ENCODE measurements at regions not wholly inside any gene's neighbourhood (a gene's known extent, or its start where the extent isn't known, plus 50 kb on each side); places are given as distances from the start of the nearest gene placed in this dataset.

DNA sequence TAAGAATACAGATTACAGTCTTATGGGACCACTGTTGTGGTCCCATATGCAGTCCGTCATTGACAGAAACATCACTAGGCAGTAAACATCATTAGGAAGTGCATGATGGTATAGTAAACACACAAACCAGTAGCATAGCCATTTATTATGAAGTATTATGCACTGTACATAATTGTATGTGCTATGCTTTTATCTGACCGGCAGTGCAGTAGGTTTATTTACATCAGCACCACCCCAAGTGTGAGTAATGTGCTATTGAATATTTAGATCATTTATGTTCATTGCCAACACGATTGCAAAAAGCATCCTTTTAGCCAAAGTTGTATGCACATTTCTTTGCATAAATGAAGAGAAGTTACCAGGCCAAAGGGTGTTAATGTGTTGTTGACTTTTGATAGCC, 531.6 kb upstream of the TBX3 start:
- DNase-seq (ENCODE audit: low read depth): no peak

DNA sequence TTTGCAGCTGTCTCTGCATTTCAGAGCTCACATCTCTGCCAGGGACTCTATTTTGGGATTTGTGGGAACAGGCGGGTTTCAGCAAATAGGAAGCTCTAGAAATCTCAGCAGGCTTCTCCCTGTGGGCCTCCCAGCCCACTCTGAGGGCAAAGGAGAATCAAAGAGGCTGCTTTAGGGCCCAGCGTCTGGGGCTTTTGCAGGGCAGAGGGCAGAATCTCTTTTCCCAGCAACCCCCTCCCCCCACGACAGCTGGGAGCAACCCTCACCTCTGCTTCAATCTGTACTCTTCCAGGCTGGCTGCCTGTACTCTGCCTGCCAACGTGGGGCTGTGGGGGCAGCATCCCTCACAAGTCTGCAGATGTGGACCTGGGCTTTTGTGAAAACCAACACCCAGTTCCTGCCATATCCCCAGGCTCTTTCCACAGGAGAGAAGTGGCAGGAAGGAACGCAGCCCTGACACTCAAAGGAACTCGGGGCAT, 529.6 kb upstream of the TBX3 start:
- DNase-seq (ENCODE audit: low read depth): no peak

DNA sequence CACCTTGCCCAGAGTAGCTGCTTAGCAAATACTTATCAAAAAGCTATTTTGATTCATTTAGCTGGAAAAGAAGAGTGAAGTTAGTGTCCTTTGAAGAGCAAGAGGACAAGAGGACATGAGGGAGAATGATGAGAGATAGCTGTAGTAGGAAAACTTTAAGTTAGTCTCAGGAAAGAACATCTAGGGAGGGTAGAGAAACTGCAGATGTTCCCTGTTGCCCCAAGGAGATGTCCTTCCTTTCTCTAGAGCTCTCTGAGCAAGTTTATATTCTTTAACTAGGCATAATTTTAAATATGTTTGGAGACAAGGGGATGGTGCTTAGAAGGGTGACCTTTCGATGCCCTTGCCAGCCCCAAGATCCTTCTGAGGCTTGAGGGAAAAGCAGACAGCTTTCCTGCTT, 529.1 kb upstream of the TBX3 start:
- no peak for DNase-seq (ENCODE audit: low read depth)

DNA sequence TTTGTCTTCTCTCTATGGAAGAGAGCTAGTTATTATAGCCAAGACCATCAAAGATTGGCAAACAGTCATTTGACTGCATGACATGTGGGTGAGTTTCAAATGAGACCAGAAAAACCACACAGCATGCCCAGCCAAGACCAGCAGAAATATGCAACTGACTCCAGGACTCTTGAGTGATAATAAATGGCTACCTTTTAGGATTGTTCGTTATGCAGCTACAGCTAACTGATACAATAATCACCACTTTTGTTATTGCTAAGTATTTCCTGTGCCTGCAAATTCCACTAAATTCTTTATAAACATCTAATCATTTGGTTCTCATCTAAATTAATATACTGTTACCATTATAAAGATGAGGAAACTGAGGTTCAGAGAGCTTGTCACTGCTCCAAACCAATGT, 528.4 kb upstream of the TBX3 start:
- no peak for DNase-seq (ENCODE audit: low read depth)

DNA sequence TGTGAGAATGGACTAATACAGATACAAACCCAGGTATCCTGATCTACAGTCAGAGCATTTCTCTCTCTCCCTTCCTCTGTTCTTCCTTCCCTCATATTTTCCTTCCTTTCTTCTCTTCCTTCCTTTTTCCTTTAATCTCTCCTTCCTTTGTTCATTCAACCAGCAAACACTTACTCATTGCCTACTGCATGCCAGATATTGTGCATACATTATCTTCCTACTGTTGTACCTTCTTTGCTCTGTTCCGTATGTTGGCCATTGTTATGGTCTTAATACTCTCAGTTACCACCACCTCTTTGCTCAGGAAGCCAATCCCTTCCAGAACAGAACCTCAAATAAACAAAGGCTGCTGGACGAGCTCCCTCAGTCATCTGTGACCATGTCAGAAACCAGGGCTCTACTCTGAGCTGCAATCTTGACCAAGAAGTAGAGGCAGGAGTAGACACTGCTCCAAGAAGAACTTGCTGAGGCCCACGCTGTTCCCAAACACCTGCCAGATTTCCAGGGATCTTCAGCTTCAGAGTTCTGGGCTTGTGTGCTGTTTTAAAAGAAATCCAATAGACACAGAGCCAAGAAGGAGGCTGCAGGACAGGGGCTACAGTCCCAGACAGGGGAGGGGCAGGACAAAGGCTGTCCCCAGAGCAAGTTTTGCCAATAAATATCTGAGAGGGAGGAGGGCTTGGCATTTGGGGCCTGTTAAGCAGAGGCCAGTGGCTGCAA, 526.7 kb upstream of the TBX3 start:
- no peak for DNase-seq (ENCODE audit: low read depth)

DNA sequence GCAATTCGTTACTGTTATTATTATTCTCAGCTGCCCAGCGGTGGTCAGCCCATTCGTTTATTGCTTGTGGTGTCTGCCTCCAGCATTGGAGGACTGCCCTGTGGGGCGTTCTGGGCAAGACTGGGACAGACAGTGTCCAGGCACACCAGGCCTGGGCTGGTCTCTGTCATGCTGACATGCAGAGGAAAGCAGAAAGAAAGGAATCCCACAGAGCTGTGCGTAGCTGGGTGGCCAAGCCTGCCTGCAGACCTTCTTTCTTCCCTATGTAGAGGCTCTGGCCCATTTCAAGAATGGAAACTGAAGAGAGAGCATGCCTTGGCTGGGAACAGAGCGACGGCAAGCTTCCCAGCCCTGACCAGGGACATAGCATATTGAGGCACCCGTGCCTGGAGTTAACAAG, 525.3 kb upstream of the TBX3 start:
- no peak for DNase-seq (ENCODE audit: low read depth)

DNA sequence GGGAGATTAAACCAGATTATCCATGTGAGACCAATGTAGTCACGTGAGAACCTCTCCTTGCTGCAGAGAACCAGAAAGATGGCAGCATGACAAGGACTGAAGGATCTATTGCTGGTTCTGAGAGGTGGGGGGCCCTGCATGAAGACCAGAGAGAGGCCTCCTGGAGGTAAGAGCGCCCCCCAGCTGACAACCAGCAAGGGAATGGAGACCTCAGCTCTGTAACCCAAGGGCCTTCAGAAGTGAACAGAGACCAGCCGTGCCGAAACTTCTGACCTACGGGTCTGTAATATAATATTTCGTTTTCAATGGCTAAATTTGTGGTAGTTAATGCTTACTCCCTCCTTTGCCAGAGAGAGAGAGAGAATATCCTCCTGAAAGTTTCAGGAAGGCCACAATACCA, 524.1 kb upstream of the TBX3 start:
- no peak for DNase-seq (ENCODE audit: low read depth)

DNA sequence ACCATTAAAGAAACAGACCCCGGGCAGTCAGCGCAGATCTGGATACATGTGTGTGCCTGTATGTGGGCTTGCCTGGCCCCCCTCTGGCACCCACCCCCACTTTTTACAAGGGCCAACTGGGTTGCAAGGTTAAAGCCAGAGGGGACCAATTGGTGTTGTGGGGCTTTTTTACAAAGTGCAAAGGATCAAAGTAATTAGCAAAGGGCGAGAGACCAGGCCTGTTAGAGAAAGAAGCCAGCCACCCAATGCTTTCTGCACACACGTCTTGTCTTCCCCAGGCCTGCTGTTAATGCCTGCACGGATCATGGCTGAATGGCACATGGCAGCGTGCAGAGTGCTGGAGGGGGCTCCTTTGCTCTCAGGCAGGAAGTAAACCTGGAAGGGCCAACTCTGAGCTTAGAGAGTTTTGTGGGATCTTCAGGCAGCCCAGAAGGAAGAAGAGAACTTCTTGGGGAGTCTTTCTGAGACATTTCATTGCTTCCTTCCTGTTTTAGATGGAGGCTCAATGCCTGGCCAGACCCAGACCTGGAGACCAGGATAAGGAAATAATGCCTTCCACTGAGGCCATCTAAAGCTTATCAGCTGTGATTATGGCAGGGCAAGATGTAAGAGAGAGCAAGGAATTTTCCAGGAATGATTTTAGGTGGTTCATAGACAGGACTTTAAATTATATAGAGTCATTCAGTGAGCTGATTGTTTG, 523.4 kb upstream of the TBX3 start:
- no peak for DNase-seq (ENCODE audit: low read depth)

DNA sequence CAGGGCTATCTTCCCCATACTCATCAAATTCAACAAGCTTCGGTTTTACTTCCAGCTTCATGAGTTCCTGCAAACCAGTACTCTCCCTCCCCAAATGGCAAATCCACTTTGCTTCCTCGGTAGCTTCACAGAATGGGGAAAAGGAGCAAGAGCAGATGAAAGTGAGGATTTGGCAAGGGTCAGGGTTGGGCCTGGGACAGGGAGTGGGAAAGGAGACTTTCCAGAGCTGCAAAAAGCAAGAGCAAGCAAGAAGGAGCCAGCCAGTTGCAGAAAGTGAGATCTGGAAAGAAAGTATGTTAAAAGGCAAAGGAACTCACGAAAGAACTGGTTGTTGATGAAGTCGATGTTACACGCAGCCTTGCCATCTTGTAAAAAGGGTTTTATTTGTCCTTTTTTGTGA, 522.8 kb upstream of the TBX3 start:
- no peak for DNase-seq (ENCODE audit: low read depth)

DNA sequence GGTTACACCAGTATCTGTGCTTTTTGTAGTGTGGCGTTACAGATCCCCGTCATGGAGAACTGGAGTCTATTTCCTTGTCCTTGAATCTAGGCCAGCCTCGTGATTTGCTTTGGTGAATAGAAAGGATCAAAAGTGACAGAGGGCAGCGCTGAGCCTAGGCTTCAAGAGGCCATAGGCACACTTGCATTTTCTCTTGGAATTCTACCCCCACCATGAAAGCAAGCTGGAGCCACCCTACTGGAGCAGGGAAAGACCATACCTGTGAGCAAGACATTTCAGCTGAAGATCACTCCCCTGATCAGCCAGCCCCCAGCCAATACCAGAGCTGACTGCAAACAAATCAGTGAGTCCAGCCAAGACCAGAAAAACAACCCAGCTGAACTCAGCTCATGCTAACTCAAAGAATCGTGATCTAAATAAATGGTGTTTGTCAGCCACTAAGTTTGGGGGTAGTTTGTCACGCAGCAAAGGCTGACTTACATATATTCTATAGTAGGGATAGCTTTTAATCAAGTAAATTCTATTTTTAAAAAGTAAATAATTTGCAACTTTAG, 521.9 kb upstream of the TBX3 start:
- no peak for DNase-seq (ENCODE audit: low read depth)

DNA sequence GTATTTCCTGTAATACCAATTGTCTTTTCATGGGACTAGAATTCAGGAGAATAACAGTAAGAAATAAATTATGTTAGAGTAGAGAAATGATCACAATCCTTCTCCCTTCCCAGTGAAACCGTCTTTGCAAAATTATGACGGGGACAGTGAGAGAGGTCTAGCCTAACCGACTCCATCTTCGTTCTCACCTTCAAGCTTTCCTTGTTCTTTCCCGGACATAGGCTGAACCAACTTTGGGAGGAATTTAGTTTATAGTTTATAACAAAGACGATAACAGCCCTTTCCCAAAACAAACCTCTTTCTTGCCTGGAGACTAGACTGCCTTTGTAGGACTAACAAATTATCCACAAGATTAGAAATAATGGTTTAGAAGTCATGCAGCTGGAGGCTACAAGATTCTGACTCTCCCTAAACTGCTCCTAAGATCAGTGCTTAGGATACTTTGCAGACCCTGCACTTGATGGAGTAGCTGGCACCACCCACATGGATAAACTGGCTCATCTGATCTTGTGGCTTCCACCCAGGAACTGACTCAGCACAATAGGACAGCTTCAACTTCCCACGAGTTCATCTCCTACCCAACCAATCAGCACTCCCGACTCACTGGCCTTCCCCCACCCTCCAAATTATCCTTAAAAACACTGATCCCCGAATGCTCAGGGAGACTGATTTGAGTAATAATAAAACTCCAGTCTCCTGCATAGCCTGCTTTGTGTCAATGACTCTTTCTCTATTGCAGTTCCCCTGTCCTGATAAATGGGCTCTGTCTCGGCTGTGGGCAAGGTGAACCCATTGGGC, 521.2 kb upstream of the TBX3 start:
- no peak for DNase-seq (ENCODE audit: low read depth)

DNA sequence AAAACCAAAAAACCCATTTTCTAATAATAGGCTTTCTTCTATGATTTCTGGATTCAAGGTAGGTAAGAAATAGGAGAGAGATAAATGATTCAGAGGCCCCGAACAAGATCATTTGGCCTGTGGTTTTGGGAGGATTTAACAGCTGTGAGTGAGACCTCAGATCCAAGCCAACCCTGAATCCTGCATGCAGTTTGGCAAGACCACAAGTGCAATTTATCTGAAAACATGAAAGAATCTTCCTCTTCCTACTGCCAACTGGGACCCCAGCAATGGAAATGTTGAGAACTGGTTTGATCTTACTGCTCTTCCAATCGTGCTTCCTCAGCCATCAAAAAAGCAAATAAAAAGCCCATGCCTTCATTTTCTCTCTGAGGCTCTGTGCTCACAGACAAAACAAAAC, 519.7 kb upstream of the TBX3 start:
- DNase-seq (ENCODE audit: low read depth): no peak

DNA sequence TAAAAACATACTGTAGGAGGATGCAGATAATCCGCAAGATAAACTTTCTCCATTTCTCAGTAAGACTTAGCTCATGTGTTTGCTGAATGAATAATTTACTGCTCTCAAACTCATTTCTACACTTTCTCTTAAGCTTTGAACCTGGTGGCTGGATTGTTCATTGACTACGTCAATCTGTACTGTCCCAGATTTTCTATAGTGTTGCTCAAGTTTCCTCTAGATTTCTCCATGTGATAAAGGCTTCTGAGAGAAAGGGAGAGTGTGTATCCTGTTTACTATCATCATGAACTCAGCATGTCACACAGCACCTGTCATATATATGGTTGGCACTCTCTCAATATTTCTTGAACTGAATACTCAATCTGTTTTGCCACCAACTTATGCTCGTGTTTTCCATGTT, 518.0 kb upstream of the TBX3 start:
- DNase-seq (ENCODE audit: low read depth): no peak

DNA sequence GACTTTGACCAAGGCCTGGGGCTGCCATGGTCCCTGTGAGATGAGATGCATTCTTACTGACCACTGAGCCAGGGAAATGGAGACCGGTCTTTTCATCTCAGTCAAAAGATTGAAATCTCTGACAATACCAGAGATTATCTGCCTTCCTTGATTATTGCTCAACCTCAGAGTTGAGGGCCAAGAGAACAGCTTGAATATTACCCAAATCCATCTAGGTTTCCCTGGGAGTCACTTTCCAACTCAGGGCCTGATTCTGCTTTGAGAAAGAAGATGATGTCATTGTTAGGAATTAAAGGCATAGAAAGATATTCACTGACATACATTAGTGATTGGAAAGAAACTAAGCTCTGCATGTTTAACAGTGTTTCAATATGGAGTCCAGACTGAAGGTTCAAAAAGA, 515.9 kb upstream of the TBX3 start:
- no peak for DNase-seq (ENCODE audit: low read depth)

DNA sequence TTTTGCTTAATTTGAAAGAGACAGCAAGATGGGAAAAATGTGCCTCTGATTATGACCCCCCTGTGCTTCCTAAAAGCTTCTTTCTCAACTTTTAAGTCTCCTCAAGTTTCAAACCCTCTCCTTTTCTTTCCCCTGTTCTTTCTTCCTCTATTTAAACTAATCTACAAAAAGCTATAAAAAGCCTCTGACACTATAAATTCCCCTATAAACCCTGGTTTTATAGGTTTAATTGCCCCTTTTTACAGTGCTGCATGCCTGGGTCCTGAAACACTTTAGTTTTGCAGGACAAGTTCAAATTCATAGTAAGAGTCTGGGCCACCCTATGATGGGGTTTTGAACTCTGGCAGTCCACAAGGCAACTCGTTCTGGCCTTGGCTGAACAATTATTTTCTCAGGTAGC, 510.9 kb upstream of the TBX3 start:
- no peak for DNase-seq (ENCODE audit: low read depth)

DNA sequence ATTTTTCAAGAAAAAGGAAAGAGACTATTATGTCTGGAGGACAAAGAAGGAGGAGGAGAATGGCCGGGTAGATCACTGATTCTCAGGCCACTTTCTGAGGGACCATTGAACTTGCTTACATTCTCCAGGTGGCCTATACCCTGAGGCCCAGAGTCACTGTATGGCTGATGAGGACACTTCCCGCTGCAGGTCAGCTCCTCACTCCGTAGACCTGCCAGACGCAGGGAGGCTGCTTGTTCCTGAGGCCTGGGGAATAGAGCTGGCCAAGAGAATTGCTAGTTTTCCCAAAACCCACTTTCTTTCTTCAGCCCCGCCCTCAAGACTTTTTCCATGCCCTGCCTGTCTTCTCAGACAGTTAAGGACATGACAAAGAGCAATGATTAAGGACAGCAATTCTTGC, 510.5 kb upstream of the TBX3 start:
- DNase-seq (ENCODE audit: low read depth): no peak

DNA sequence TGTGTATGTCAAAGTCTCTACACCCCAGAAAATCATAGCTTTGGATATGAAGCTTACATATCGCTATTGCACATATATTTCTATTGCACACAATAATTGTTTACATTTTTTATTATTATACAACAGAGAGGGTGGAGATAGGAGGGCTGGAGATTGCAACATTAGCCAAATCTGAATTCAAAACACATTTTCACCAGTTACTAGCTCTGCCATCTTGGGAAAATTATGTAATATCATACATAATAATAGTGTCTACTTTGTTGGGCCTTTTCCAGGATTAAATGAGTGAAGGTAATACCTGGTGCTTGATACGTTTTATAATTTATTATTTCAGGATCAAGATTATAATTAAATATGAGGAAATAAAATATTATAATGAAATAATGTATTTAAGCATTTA, 507.4 kb upstream of the TBX3 start:
- DNase-seq (ENCODE audit: low read depth): no peak

DNA sequence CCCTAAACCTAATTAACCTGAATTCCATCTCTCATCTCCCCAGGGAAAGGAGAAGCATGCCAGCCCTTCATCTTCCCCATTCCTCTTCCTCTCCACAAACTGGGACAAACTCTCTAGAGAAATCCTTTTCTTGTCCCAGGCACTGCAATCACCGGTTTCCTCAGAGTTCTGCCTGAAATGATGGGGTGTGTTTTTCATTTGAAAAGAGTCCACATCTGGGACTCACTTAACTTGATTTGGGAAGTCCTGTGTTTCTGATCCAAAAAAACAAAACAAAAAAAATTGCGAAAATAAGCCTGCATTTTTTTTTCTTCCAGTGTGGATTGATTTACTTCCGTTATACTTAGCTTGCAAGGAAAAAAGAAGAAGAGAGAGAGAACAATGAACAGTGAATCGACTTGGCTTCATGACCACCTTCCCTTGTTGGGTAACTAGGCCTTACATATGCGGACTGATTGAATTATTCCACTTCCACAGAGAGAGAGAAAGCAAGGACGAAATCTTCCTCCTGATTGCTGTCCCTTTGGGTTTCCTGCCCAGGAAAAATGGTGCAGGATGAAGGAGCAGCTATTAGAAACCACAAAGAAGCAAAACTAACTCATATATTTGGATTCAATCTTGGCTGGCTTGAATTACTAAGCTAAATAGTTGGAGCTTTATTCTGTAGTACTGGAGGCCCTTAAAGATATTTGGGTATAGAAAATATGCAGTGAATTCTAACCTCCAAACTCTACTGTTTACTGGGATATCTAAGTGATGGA, 506.2 kb upstream of the TBX3 start:
- DNase-seq (ENCODE audit: low read depth): no peak

DNA sequence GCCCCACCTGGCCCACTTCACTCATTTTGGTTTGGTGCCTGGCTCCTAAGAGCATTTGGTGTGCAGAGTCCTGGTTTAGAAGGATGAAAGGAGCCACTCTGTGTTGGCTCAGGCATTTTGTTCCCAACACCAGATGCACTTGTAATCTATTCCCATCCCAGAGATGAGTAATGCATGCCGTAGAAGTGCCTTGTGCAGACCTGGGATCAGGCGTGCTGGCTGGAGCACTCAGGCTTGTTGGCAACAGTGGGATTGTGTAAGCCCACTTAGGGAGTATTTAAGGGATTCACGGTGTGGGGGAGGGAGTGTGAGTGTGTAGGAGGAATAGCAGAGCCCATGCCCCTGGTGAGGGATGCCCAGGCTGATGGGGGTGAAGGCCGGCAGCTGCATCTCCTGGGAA, 501.5 kb upstream of the TBX3 start:
- DNase-seq (ENCODE audit: low read depth): no peak

DNA sequence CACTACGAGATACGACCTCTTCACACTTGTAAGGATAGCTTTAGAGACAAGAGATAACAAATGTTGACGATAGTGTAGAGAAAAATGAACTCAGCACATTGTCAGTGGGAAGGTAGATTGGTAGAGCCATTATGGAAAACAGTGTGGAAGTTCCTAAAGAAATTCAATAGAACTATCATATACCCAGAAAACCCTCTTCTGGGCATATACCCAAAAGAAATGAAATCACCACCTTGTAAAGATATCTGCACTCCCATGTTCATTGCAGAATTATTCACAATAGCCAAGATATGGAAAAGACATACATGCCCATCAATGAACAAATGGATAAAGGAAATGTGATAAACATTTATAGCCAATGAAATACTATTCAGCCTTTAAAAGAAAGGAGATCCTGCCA, 499.8 kb upstream of the TBX3 start:
- DNase-seq (ENCODE audit: low read depth): no peak

DNA sequence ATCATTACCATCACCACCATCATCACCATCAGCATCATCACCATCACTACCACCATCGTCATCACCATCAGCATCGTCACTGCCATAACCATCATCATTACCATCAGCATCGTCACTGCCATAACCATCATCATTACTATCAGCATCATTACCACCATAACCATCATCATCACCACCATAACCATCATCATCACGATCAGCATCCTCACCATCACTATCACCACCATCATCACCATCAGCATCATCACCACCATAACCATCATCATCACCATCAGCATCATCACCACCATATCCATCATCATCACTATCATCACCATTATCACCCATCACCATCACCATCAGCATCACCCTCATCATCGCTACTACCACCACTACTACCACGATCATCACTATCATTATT, 493.9 kb upstream of the TBX3 start:
- no peak for DNase-seq (ENCODE audit: low read depth)

DNA sequence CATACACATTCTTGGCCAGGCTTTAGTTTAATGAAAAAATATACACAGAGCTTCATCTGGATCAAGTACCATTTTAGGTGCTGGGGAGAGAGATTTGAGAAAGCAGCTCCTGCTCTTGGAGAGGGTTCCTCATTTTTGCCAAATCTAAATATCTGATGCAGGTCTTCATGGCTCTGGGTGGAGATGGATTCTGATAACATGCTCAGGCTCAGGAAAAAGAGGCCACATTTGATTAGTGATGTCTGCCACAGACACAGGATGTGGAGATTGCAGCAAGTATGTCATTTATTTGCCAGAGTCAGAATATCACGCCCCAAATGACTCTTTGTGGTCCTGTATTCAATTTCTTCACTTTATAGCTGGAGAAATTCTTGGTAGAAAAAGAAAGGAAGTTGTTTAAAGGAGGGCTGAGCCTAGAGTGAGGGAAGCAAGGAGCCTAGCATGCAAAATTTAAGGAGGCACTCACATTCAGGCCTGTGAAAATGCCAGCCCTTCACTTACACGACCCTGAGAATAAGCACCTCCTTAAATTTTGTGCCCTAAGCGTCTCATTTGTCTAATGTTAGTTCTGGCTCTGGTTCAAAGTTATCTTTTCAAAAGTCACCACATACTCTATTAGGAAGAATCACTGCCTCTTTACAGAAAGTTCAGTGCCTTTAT, 492.9 kb upstream of the TBX3 start:
- no peak for DNase-seq (ENCODE audit: low read depth)

All from T-helper 22 cell (primary cell).